ENCODE measurements at regions not wholly inside any gene's neighbourhood (a gene's known extent, or its start where the extent isn't known, plus 50 kb on each side); places are given as distances from the start of the nearest gene placed in this dataset.

DNA sequence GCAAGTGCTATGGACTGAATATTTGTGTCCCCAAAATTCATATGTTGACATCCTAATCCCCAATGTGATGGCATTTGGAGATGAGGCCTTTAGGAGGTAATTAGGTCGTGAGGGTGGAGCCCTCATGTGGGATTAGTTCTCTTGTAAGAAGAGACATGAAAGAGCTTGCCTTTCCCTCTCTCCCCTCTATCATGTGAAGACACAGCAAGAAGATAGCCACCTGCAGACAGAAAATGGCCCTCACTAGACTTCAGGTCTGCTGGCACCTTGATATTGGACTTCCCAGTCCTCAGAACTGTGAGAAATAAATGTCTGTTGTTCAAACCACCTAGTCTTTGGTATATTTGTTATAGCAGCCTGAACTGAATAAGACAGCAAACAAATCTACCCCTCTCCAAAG lies 75.1 kb upstream of the TBX20 start:
- ATAC-seq = no peak
- no peak for DNase-seq (ENCODE audit: missing footprints)
- intact Hi-C loops (cut with DNase I) = no loop called here

DNA sequence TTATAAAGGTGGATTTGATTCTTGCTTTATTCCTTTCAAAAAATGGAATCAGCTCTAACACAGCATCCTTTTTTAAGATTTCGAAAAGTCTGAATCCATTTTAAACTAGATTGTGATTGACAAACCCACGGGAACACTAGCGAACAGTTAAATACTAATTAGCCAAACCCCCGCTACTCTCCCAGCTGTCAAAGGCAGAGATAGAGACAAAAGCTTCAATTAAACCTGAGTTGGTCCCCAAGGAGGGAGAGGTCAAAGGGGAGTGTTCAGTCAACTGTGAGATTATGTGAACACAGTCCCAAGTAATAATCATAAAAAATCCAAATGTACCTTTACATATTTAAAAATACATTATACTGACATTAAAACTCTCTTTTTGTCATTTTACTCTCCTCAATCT lies 65.7 kb upstream of the TBX20 start:
- ATAC-seq (no peak), DNase-seq (ENCODE audit: missing footprints) (no peak)
- intact Hi-C loops (cut with DNase I) = no loop called here

DNA sequence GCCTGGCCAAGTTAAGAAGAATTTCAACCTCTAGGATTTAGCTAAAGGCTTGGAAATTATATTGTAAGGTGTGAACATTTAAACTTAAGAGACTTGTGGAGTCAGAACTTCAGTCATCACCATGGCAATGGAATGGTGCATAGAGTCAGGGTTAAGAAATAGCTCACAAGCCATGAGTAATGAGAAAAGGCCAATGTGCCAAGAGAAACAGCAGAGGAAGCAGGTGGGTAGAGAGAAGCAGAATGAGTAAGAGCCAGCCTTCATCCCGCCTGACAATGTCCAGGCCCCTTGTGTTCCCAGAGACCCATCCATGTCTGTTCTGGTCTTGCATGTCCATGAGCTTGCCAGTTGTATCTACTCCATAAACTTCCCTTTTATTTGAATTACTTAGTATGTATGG lies 62.6 kb upstream of the TBX20 start:
- ATAC-seq (no peak), DNase-seq (ENCODE audit: missing footprints) (no peak)
- intact Hi-C loops (cut with DNase I) = no loop called here

DNA sequence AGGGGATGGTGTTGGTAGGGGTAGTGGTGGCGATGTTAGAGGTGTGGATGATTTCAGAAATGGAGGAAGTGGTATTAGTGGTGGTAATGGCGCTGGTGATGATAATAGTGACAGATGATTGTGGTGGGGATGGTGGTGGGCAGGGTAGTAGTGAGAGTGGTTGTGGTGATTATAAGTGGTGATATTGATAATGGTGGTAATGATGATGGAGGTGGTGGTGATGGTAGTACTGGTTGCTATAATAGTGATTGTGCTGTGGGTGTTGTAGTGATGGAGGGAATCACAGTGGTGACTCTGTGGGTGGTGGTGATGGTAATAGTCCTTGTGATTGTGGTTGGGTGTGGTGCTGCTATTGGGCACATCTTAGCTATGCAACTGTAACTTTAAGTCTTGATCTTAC lies 61.6 kb upstream of the TBX20 start:
- ATAC-seq (no peak), DNase-seq (ENCODE audit: missing footprints) (no peak)
- intact Hi-C loops (cut with DNase I) = no loop called here

DNA sequence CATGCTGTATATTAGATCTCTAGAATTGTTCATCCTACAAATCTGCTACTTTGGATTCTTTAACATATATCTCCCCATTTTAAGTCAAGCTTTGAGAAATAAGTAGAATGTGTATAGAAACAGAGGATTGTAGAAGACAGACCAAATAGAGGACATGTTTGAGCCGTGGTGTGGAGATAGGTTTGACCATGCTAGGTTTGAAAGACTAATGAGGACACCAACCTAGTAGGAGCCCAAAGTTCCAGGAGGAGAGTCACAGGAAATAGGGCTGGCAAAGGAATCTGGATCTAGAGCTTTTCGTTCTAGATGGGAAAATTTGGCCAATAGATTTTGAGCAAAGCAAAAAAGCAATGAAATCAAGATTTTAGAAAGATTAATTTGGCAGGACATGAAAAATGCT lies 60.5 kb upstream of the TBX20 start:
- DNase-seq (ENCODE audit: missing footprints) = no peak
- no peak for ATAC-seq
- intact Hi-C loops (cut with DNase I) = loop anchor here (5.0 kb wide), 1 partner anchor 57 kb away; no protein-coding TSS in a partner anchor

DNA sequence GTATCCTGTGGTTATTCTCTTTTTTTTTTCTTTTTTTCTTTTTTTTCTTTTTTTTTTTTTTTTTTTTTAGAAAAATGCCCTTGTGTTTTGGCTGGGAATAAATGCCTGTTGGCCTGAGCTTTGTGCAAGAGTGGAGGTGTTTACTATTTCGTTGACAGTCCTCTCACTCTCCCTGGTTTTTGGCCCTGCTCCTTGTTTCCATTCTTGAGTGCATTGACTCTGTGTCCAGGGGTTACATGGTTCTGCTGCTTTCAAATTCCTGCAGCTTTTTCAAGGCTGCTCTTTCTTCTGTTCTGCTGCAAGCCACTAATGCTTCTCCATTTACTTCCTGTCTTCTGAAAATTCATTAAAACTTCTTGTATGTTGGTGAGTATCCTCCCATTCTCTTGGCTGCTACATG lies 59.7 kb upstream of the TBX20 start:
- DNase-seq (ENCODE audit: missing footprints) (no peak), ATAC-seq (peak; percentile 87)
- intact Hi-C loops (cut with DNase I) = loop anchor here (5.0 kb wide), 1 partner anchor 56 kb away; no protein-coding TSS in a partner anchor

Measured in Right ventricle myocardium inferior (tissue), 1 donor.